Left forelimb (tissue), 1 donor: ENCODE measurements at regions not wholly inside any gene's neighbourhood (a gene's known extent, or its start where the extent isn't known, plus 50 kb on each side); places are given as distances from the start of the nearest gene placed in this dataset.

Source experiments
- DNase-seq: peaks from one replicate; pipeline ENCODE4 v3.0.0-alpha.2; 2018; ENCODE audit warnings: low spot score

GRCh38 chr22:48427731-48428211, 1399.9 kb downstream of the BRD1 start:
- peak; percentile 47 for DNase-seq

- peak; percentile 49 for DNase-seq
These were observed 1401.0 kb downstream of the BRD1 start for GRCh38 chr22:48426466-48427380.

GRCh38 chr22:48425641-48426040, 1402.0 kb downstream of the BRD1 start:
- peak; percentile 50 for DNase-seq

GRCh38 chr22:48425091-48425506, 1402.6 kb downstream of the BRD1 start:
- peak; percentile 45 for DNase-seq

GRCh38 chr22:48424661-48425060, 1403.0 kb downstream of the BRD1 start:
- DNase-seq, result peak; percentile 46

GRCh38 chr22:48424201-48424627, 1403.5 kb downstream of the BRD1 start:
- peak; percentile 54 for DNase-seq

GRCh38 chr22:48423481-48423911, 1404.2 kb downstream of the BRD1 start:
- no peak for DNase-seq

GRCh38 chr22:48422900-48423480, 1404.7 kb downstream of the BRD1 start:
- DNase-seq, result peak; percentile 51

GRCh38 chr22:48418831-48419230, 1408.8 kb downstream of the BRD1 start:
- peak; percentile 15 for DNase-seq

- peak; percentile 62 for DNase-seq
These were observed 1410.2 kb downstream of the BRD1 start for GRCh38 chr22:48417225-48418070.

GRCh38 chr22:48416396-48417224, 1411.1 kb downstream of the BRD1 start:
- DNase-seq, result peak; percentile 60

GRCh38 chr22:48415520-48415919, 1412.2 kb downstream of the BRD1 start:
- peak; percentile 18 for DNase-seq

- peak; percentile 53 for DNase-seq
These were observed 1413.0 kb downstream of the BRD1 start for GRCh38 chr22:48414651-48415050.

GRCh38 chr22:48412931-48413330, 1414.7 kb downstream of the BRD1 start:
- DNase-seq, result peak; percentile 11

- no peak for DNase-seq
These were observed 1417.1 kb downstream of the BRD1 start for GRCh38 chr22:48410536-48410935.

- no peak for DNase-seq
These were observed 1420.3 kb downstream of the BRD1 start for GRCh38 chr22:48407256-48407955.

- DNase-seq, result no peak
These were observed 1421.5 kb downstream of the BRD1 start for GRCh38 chr22:48406161-48406560.

GRCh38 chr22:48405741-48406140, 1421.9 kb downstream of the BRD1 start:
- DNase-seq, result no peak

GRCh38 chr22:48404801-48405447, 1422.7 kb downstream of the BRD1 start:
- peak; percentile 33 for DNase-seq
